HCT116 (cell line): ENCODE measurements at regions not wholly inside any gene's neighbourhood (a gene's known extent, or its start where the extent isn't known, plus 50 kb on each side); places are given as distances from the start of the nearest gene placed in this dataset.

Experiments
- ATAC-seq: fragments of 200-7000 bp; cut with Tn5 transposase; 2 replicates; pipeline ENCODE4 v1.9.1; 2020; ENCODE audit warnings: mild to moderate bottlenecking, moderate library complexity
- BruUV-seq: library from RNA; stranded (reverse); fragments of 400-500 nt; replicated peaks from 2 replicates; lab custom pipeline; 2021; lab: Mats Ljungman, UMichigan
- CTCF ChIA-PET: fragments of 300-600 bp; sonication (Branson Sonifier 250); formaldehyde crosslinking; loops from one replicate; lab custom pipeline; 2021; ENCODE audit warnings: antibody characterized with exemption; lab: Charles Lee
- POLR2A ChIA-PET: fragments of 300-600, 350-600 bp; sonication (Branson Sonifier 250); formaldehyde crosslinking; loops from one replicate; lab custom pipeline; 2021; ENCODE audit warnings: antibody characterized with exemption; lab: Charles Lee
- RAD21 ChIA-PET, 2 experiments: fragments of 300-600 bp; sonication (Branson Sonifier 250); formaldehyde crosslinking; loops; one replicate each; lab custom pipeline; 2023; ENCODE audit warnings: low total read pairs in 2 of 2; ENCODE audit not compliant: uncharacterized antibody in 2 of 2, unreplicated experiment in 2 of 2, low non-redundant PET in 1 of 2; lab: Charles Lee
- DNase-seq: peaks from one replicate; pipeline ENCODE4 v3.0.0-alpha.2; 2010; ENCODE audit warnings: low read depth, low spot score
- H2AFZ ChIP-seq: fragments of 200-600 bp; shearing (Covaris generic), sonication (generic); 2 replicates; pipeline ENCODE4 v1.6.1; 2017; ENCODE audit warnings: low read depth, mixed run types, mixed read lengths, antibody characterized with exemption, low read length; ENCODE audit not compliant: poor library complexity, severe bottlenecking
- H3K27ac ChIP-seq: 2 replicates; pipeline ENCODE4 v1.5.1; 2012; ENCODE audit warnings: low read depth, low read length
- H3K27me3 ChIP-seq: fragments of 200-600 bp; sonication (generic); 2 replicates; pipeline ENCODE4 v1.6.1; 2016; ENCODE audit warnings: mixed run types, low read length, mixed read lengths; ENCODE audit not compliant: insufficient read depth
- H3K36me3 ChIP-seq, 2 experiments: fragments of 200-500 bp in 1 of 2; fragments of 200-600 bp in 1 of 2; sonication (Bioruptor generic) in 1 of 2; sonication (generic) in 1 of 2; 2 replicates each; pipeline versions ENCODE4 v1.5.1 to v1.6.1; 2014 to 2016; ENCODE audit warnings: low read length in 2 of 2, inconsistent platforms in 1 of 2, mixed read lengths in 1 of 2, mixed run types in 1 of 2; ENCODE audit not compliant: insufficient read depth in 2 of 2, control insufficient read depth in 1 of 2
- H3K4me1 ChIP-seq, 2 experiments: fragments of 200-600 bp in 1 of 2; sonication (generic) in 1 of 2; 2 replicates each; pipeline versions ENCODE4 v1.5.1 to v1.6.1; 2012 to 2017; ENCODE audit warnings: low read length in 2 of 2, inconsistent platforms in 1 of 2, mild to moderate bottlenecking in 1 of 2, mixed read lengths in 1 of 2, mixed run types in 1 of 2, moderate library complexity in 1 of 2; ENCODE audit not compliant: insufficient read depth in 2 of 2, control insufficient read depth in 1 of 2
- H3K4me2 ChIP-seq: fragments of 200-600 bp; sonication (generic); 2 replicates; pipeline ENCODE4 v1.6.1; 2017; ENCODE audit warnings: mixed run types, low read length, mixed read lengths
- H3K4me3 ChIP-seq, 2 experiments: fragments of 200-600 bp in 1 of 2; sonication (generic) in 1 of 2; replicated peaks in 1 of 2; 2 replicates each; pipeline ENCODE4 v1.5.1; 2011 to 2016; ENCODE audit warnings: low read length in 2 of 2, control low read depth in 1 of 2, low read depth in 1 of 2, mild to moderate bottlenecking in 1 of 2, mixed read lengths in 1 of 2, mixed run types in 1 of 2
- H3K79me2 ChIP-seq: fragments of 200-600 bp; sonication (generic); 2 replicates; pipeline ENCODE4 v1.6.1; 2017; ENCODE audit warnings: mild to moderate bottlenecking, mixed run types, low read length, moderate library complexity, mixed read lengths; ENCODE audit not compliant: insufficient read depth
- H3K9ac ChIP-seq: fragments of 200-600 bp; sonication (generic); 2 replicates; pipeline ENCODE4 v1.6.1; 2016; ENCODE audit warnings: low read length, mixed read lengths
- H3K9me2 ChIP-seq: fragments of 200-600 bp; sonication (generic), shearing (Covaris generic); 2 replicates; pipeline ENCODE4 v1.6.1; 2017; ENCODE audit warnings: mixed run types, mild to moderate bottlenecking, moderate library complexity; ENCODE audit not compliant: insufficient read depth
- H3K9me3 ChIP-seq, 2 experiments: fragments of 200-500 bp in 1 of 2; fragments of 200-600 bp in 1 of 2; sonication (Bioruptor generic) in 1 of 2; sonication (generic) in 1 of 2; 2 replicates each; pipeline ENCODE4 v1.6.1; 2014 to 2017; ENCODE audit warnings: low read length in 2 of 2, mixed read lengths in 2 of 2, inconsistent platforms in 1 of 2, low read depth in 1 of 2, mild to moderate bottlenecking in 1 of 2, mixed run types in 1 of 2, moderate library complexity in 1 of 2; ENCODE audit not compliant: control insufficient read depth in 1 of 2, insufficient read depth in 1 of 2
- H4K20me1 ChIP-seq: fragments of 200-600 bp; sonication (generic), shearing (Covaris generic); 2 replicates; pipeline ENCODE4 v1.6.1; 2017; ENCODE audit warnings: mixed run types, mild to moderate bottlenecking, moderate library complexity; ENCODE audit not compliant: insufficient read depth
- EZH2phosphoT487 ChIP-seq: fragments of 200-600 bp; IDR thresholded peaks from 2 replicates; pipeline ENCODE4 v1.6.1; 2018; ENCODE audit warnings: antibody characterized with exemption, borderline replicate concordance
- JUND ChIP-seq: IDR thresholded peaks from 2 replicates; pipeline ENCODE4 v1.6.1; 2012
- SIN3A ChIP-seq: IDR thresholded peaks from 2 replicates; pipeline ENCODE4 v1.6.1; 2012; ENCODE audit warnings: low read depth
- SRF ChIP-seq: IDR thresholded peaks from 2 replicates; pipeline ENCODE4 v1.6.1; 2012; ENCODE audit warnings: low read depth
- YY1 ChIP-seq: IDR thresholded peaks from 2 replicates; pipeline ENCODE4 v1.6.1; 2011; ENCODE audit warnings: low read length, low read depth, moderate library complexity, mild to moderate bottlenecking; ENCODE audit not compliant: insufficient replicate concordance; ENCODE audit errors: extremely low read depth
- ZFX ChIP-seq: fragments of 450-650 bp; IDR thresholded peaks from 2 replicates; pipeline ENCODE4 v1.6.1; 2017
- intact Hi-C: fragments of 100-400 bp; cut with micrococcal nuclease; formaldehyde crosslinking; loops from 2 replicates; pipeline ENCODE4 v1.10.0; 2022
- TF ChIP-seq, protein P1 (sequence below): IDR thresholded peaks from 2 replicates; pipeline ENCODE4 v1.6.1; 2012

DNA sequence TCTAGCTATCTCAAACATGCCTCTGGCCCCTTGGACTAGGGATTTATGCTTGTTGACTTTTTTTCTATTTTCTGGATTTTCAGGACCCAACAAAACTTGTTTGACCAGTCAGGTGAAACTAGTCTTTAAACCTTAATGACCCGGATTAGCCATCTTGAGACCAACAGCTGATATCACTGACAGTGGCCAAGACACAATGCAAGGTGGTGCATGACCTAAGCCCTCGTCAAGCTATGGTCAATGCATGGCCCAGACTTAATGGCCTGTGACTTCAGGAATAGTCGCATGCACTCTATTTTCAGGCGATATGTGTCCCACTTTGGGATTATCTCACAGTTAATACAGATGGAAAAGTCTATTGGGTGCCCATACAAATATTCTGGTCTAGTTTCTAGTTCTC, 190.4 kb downstream of the ZBTB18 start:
- no peaks in the 10 kb centered on the region for H3K9me3 ChIP-seq
- no peak overlapping the region for H3K4me2 ChIP-seq
- CTCF ChIA-PET = no interaction called here
- H3K4me3 ChIP-seq = no peak overlapping the region
- ATAC-seq (no peak), DNase-seq (no peak)
- POLR2A ChIA-PET = no interaction called here
- H3K36me3 ChIP-seq = no peaks in the 10 kb centered on the region
- intact Hi-C loops = no loop called here
- no peaks in the 10 kb centered on the region for H4K20me1 ChIP-seq
- no TSS peak for BruUV-seq
- TF ChIP-seq SRF = no peak
- TF ChIP-seq YY1 = no peak
- TF ChIP-seq, protein P1, sequence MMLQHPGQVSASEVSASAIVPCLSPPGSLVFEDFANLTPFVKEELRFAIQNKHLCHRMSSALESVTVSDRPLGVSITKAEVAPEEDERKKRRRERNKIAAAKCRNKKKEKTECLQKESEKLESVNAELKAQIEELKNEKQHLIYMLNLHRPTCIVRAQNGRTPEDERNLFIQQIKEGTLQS = no peak
- TF ChIP-seq JUND = no peak
- TF ChIP-seq SIN3A = no peak
- TF ChIP-seq, all 23 proteins: peak for 0
- Histone ChIP-seq H3K4me1 (peaks cover 0 to 5% of the 10 kb centered on the region in 2 experiments; a peak in 1 of 4 replicates), H3K9ac (no peak overlapping the region), H3K27ac (no peak overlapping the region), H3K9me2 (no peaks in the 10 kb centered on the region), H3K79me2 (no peaks in the 10 kb centered on the region), H2AFZ (no peak overlapping the region), H3K27me3 (peaks cover 10% of the 10 kb centered on the region; the same call in 1 of the 2 replicates)
- RAD21 ChIA-PET = no interaction called here

GRCh38 chr1:244242446-244242845, 191.4 kb downstream of the ZBTB18 start:
- BruUV-seq = no TSS peak
- peaks cover 13% of the 10 kb centered on the region; the same call in 1 of the 2 replicates for H3K27me3 ChIP-seq
- no peak overlapping the region for H2AFZ ChIP-seq
- POLR2A ChIA-PET = no interaction called here
- no peak overlapping the region for H3K4me3 ChIP-seq
- H3K9me3 ChIP-seq = no peaks in the 10 kb centered on the region
- no peaks in the 10 kb centered on the region for H4K20me1 ChIP-seq
- H3K9ac ChIP-seq = no peak overlapping the region
- no peaks in the 10 kb centered on the region for H3K9me2 ChIP-seq
- no peak overlapping the region for H3K27ac ChIP-seq
- H3K79me2 ChIP-seq = no peaks in the 10 kb centered on the region
- CTCF ChIA-PET = no interaction called here
- H3K4me1 ChIP-seq = peaks cover 0 to 5% of the 10 kb centered on the region in 2 experiments; a peak in 1 of 4 replicates
- RAD21 ChIA-PET = no interaction called here
- intact Hi-C loops = no loop called here
- no peak overlapping the region for H3K4me2 ChIP-seq
- no peak for DNase-seq
- no peaks in the 10 kb centered on the region for H3K36me3 ChIP-seq
- no peak for ATAC-seq
- TF ChIP-seq ZFX (no peak), EZH2phosphoT487 (no peak)
- TF ChIP-seq, all 23 proteins: peak for 0
